HEK293T (cell line): ENCODE measurements at regions not wholly inside any gene's neighbourhood (a gene's known extent, or its start where the extent isn't known, plus 50 kb on each side); places are given as distances from the start of the nearest gene placed in this dataset.

Experiments used
- ARNT ChIP-seq: fragments of 450-650 bp; IDR thresholded peaks from 2 replicates; pipeline ENCODE4 v1.6.1; 2017; ENCODE audit warnings: mild to moderate bottlenecking
- FOXA1 ChIP-seq: fragments of 450-650 bp; IDR thresholded peaks from 2 replicates; pipeline ENCODE4 v1.6.1; 2016; ENCODE audit warnings: mild to moderate bottlenecking
- FOXM1 ChIP-seq: fragments of 450-650 bp; IDR thresholded peaks from 2 replicates; pipeline ENCODE4 v1.6.1; 2017; ENCODE audit warnings: mild to moderate bottlenecking, borderline replicate concordance
- LEF1 ChIP-seq: fragments of 450-650 bp; IDR thresholded peaks from 2 replicates; pipeline ENCODE4 v1.6.1; 2017; ENCODE audit warnings: mild to moderate bottlenecking, borderline replicate concordance
- SP1 ChIP-seq: fragments of 450-650 bp; IDR thresholded peaks from 2 replicates; pipeline ENCODE4 v1.6.1; 2017

DNA sequence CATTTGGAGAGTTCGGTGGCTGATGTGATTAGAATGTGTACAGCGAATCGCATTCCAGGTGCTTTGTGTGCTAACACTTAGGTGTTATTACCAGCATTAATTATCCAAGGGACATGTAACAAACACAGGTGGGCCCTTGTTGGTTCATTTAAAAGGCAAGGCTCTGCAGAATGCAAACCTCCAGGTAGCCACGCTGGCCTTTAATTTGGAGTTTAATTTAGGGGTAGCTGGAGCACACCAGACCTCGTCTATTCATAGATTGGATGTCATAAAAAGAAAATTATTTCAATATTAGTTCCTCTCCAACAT is 191.1 kb downstream of the MAT2B start:
- TF ChIP-seq FOXA1 (no peak), SP1 (no peak), LEF1 (no peak), ARNT (no peak), FOXM1 (no peak)
